MCF 10A (cell line): ENCODE measurements at regions not wholly inside any gene's neighbourhood (a gene's known extent, or its start where the extent isn't known, plus 50 kb on each side); places are given as distances from the start of the nearest gene placed in this dataset.

Experiments
- BruUV-seq: library from RNA; stranded (reverse); fragments of 400-500 nt; replicated peaks from 2 replicates; lab custom pipeline; 2021; lab: Mats Ljungman, UMichigan
- CTCF ChIA-PET: fragments of 300-600 bp; sonication (Branson Sonifier 250); formaldehyde crosslinking; extraction: SDS; loops from one replicate; lab custom pipeline; 2021; ENCODE audit warnings: antibody characterized with exemption, inconsistent platforms; lab: Yijun Ruan, JAX
- POLR2A ChIA-PET: fragments of 300-600, 350-650 bp; sonication (Branson Sonifier 250); formaldehyde crosslinking; extraction: SDS; loops from one replicate; lab custom pipeline; 2020; ENCODE audit warnings: antibody characterized with exemption, inconsistent platforms; lab: Yijun Ruan, JAX
- DNase-seq: peaks from one replicate; pipeline ENCODE4 v3.0.0-alpha.2; 2018; ENCODE audit not compliant: unreplicated experiment
- H3K27ac Mint-ChIP-seq: one replicate; pipeline ENCODE4 v1.8.0; 2022; ENCODE audit warnings: mild to moderate bottlenecking, low read depth, mixed read lengths; ENCODE audit not compliant: unreplicated experiment
- H3K27me3 Mint-ChIP-seq: one replicate; pipeline ENCODE4 v1.8.0; 2022; ENCODE audit warnings: mixed read lengths; ENCODE audit not compliant: insufficient read depth, unreplicated experiment
- H3K36me3 Mint-ChIP-seq: one replicate; pipeline ENCODE4 v1.8.0; 2022; ENCODE audit warnings: mild to moderate bottlenecking, moderate library complexity, mixed read lengths; ENCODE audit not compliant: insufficient read depth, unreplicated experiment
- H3K4me1 Mint-ChIP-seq: one replicate; pipeline ENCODE4 v1.8.0; 2022; ENCODE audit warnings: mixed read lengths; ENCODE audit not compliant: insufficient read depth, unreplicated experiment
- H3K4me3 Mint-ChIP-seq: one replicate; pipeline ENCODE4 v1.8.0; 2022; ENCODE audit warnings: mild to moderate bottlenecking, moderate library complexity, mixed read lengths; ENCODE audit not compliant: unreplicated experiment
- H3K9me3 Mint-ChIP-seq: one replicate; pipeline ENCODE4 v1.8.0; 2022; ENCODE audit warnings: mixed read lengths; ENCODE audit not compliant: unreplicated experiment
- CTCF ChIP-seq: fragments of 200-600 bp; IDR thresholded peaks from one replicate; pipeline ENCODE4 v1.8.0; 2022; ENCODE audit warnings: antibody characterized with exemption, mild to moderate bottlenecking; ENCODE audit not compliant: unreplicated experiment
- intact Hi-C: fragments of 100-400 bp; cut with micrococcal nuclease; formaldehyde crosslinking; loops from 2 replicates; pipeline ENCODE4 v1.14.1; 2022

GRCh38 chr6:21739241-21739640, 145.7 kb downstream of the SOX4 start:
- TF ChIP-seq CTCF = no peak
- no peak overlapping the region for H3K4me3 Mint-ChIP-seq
- H3K27me3 Mint-ChIP-seq = no peaks in the 10 kb centered on the region
- intact Hi-C loops = no loop called here
- CTCF ChIA-PET = interaction anchor here (0.6 to 1.0 kb wide), 3 partner anchors 9 to 133 kb away, joined by 3 to 4 read pairs (median 4); no protein-coding TSS in a partner anchor
- H3K9me3 Mint-ChIP-seq = no peaks in the 10 kb centered on the region
- DNase-seq = no peak
- no peaks in the 10 kb centered on the region for H3K36me3 Mint-ChIP-seq
- peaks cover 46% of the 10 kb centered on the region for H3K4me1 Mint-ChIP-seq
- POLR2A ChIA-PET = interaction anchor here (0.7 to 1.4 kb wide), 2 partner anchors 145 to 517 kb away, joined by 3 to 4 read pairs; partner anchors contain the start of gene SOX4
- no TSS peak for BruUV-seq
- no peak overlapping the region for H3K27ac Mint-ChIP-seq

- peaks cover 46% of the 10 kb centered on the region for H3K4me1 Mint-ChIP-seq
- POLR2A ChIA-PET = interaction anchor here (1.1 to 2.1 kb wide), 3 partner anchors 10 to 146 kb away, joined by 3 to 4 read pairs (median 4); partner anchors contain the start of gene SOX4
- intact Hi-C loops = loop anchor here (5.0 to 10.0 kb wide), 3 partner anchors 117 to 1085 kb away; no protein-coding TSS in a partner anchor
These were observed 146.3 kb downstream of the SOX4 start for GRCh38 chr6:21739838-21740237.

GRCh38 chr6:21740376-21741124, 147.0 kb downstream of the SOX4 start:
- no peaks in the 10 kb centered on the region for H3K27me3 Mint-ChIP-seq
- ChIA-PET POLR2A (interaction anchor here (0.7 to 2.9 kb wide), 12 partner anchors 7 to 508 kb away, joined by 3 to 18 read pairs (median 4); partner anchors contain the start of gene SOX4), CTCF (interaction anchor here (0.6 to 1.0 kb wide), 4 partner anchors 8 to 510 kb away, joined by 3 to 4 read pairs (median 3); no protein-coding TSS in a partner anchor)
- BruUV-seq = no TSS peak
- H3K4me3 Mint-ChIP-seq = peak overlapping the region; percentile 36
- peak overlapping the region; percentile 94 for H3K27ac Mint-ChIP-seq
- no peaks in the 10 kb centered on the region for H3K36me3 Mint-ChIP-seq
- no peaks in the 10 kb centered on the region for H3K9me3 Mint-ChIP-seq
- intact Hi-C loops = loop anchor here (5.0 to 10.0 kb wide), 3 partner anchors 117 to 1084 kb away; no protein-coding TSS in a partner anchor
- H3K4me1 Mint-ChIP-seq = peaks cover 46% of the 10 kb centered on the region
- DNase-seq = no peak
- no peak for TF ChIP-seq CTCF

More at GRCh38 chr6:21739838-21740237, 146.3 kb downstream of the SOX4 start:
- CTCF ChIA-PET = interaction anchor here (0.6 to 1.0 kb wide), 4 partner anchors 9 to 143 kb away, joined by 3 to 4 read pairs (median 3); no protein-coding TSS in a partner anchor
- no peak overlapping the region for H3K4me3 Mint-ChIP-seq
- no peak overlapping the region for H3K27ac Mint-ChIP-seq
- H3K36me3 Mint-ChIP-seq = no peaks in the 10 kb centered on the region
- DNase-seq = no peak
- no peak for TF ChIP-seq CTCF
- no peaks in the 10 kb centered on the region for H3K27me3 Mint-ChIP-seq
- no TSS peak for BruUV-seq
- no peaks in the 10 kb centered on the region for H3K9me3 Mint-ChIP-seq
